ENCODE measurements at regions not wholly inside any gene's neighbourhood (a gene's known extent, or its start where the extent isn't known, plus 50 kb on each side); places are given as distances from the start of the nearest gene placed in this dataset.
A peak's percentile ranks its signal among the peaks of the same experiment; 100 is the strongest.

DNA sequence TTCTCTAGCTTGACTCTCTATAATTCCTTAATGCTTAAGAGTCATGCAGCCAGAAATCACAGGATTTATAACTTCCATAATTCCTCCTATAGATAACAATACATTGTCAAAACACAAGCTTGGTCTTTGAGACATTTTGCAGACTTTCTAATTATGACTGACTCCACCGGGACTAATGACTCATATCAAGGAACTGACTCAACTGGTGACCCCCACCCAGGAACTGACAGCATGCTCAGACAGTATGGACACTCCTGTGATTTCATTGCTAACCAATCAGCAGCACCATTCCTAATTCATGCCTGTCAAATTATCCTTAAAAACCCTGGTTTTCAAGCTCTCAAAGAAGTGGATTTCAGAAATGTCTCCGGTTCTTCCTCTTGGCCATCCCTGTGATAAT, 670.5 kb upstream of the IMPG1 start:
- no peak overlapping the region for H3K4me3 ChIP-seq (replicated peaks in 1 of 2; ENCODE audit: low read depth in 2 of 2, low read length in 2 of 2)
- TF ChIP-seq, protein P1, sequence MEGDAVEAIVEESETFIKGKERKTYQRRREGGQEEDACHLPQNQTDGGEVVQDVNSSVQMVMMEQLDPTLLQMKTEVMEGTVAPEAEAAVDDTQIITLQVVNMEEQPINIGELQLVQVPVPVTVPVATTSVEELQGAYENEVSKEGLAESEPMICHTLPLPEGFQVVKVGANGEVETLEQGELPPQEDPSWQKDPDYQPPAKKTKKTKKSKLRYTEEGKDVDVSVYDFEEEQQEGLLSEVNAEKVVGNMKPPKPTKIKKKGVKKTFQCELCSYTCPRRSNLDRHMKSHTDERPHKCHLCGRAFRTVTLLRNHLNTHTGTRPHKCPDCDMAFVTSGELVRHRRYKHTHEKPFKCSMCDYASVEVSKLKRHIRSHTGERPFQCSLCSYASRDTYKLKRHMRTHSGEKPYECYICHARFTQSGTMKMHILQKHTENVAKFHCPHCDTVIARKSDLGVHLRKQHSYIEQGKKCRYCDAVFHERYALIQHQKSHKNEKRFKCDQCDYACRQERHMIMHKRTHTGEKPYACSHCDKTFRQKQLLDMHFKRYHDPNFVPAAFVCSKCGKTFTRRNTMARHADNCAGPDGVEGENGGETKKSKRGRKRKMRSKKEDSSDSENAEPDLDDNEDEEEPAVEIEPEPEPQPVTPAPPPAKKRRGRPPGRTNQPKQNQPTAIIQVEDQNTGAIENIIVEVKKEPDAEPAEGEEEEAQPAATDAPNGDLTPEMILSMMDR (IDR thresholded peaks at IDR 0.05; ENCODE audit: low read depth, low read length), result no peak
- peak in 1 of 2 donors; percentile 58 for DNase-seq (ENCODE audit: low read depth in 2 of 2)

DNA sequence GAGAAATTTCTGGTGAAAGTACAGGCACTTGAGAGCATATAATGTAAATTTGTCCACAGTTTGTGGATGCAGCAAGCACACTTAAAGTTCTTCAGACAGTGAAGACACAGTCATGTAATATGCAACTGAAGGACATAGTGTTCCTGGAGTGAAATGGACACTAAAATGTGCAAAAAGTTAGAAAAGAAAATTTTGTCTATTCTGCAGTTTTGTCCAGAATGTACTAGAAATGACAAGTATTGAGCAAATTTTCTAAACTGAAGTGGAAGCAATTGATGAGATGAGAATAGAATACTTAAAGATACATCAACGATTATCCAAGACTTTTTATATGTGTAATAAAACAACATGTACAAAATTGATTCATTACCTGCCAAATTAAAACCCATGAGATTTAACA, 647.0 kb upstream of the IMPG1 start:
- TF ChIP-seq, protein P1 (IDR thresholded peaks at IDR 0.05; ENCODE audit: low read depth, low read length), result no peak
- DNase-seq (ENCODE audit: low read depth in 2 of 2), result no peak
- H3K4me3 ChIP-seq (replicated peaks in 1 of 2; ENCODE audit: low read depth in 2 of 2, low read length in 2 of 2), result no peak overlapping the region

DNA sequence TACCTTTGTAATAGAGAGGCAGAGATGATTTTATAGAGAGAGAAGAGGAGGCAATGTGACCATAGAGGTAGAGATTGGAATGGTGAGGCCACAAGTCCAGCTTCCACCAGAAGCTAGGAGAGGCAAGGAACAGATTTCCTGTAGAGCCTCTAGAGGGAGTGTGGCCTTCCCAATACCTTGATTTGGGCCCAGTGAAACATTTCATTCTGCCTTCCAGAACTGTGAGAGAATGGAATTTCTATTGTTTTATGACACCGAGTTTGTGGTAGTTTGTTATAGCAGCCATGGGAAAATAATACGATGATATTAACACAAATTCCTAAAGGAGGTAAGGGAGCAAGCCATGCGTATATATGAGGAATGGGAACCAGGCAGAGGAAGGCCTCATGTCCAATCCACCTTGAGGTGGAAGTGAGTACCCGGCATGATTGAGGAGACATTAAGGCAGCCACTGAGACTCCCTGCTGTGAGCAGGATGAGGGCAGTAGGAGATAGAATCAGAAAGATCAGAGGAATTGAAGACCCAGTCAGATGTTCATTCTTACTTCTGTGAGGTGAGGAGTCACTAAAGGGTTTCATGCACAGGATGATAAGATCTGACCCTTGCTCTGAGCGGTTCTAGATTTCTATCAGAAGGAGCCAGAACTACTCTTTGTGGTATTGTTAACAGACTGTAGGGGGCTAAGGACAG, 636.3 kb upstream of the IMPG1 start:
- DNase-seq (ENCODE audit: low read depth in 2 of 2), result no peak
- H3K4me3 ChIP-seq (replicated peaks in 1 of 2; ENCODE audit: low read depth in 2 of 2, low read length in 2 of 2), result no peak overlapping the region
- TF ChIP-seq, protein P1 (IDR thresholded peaks at IDR 0.05; ENCODE audit: low read depth, low read length), result no peak

DNA sequence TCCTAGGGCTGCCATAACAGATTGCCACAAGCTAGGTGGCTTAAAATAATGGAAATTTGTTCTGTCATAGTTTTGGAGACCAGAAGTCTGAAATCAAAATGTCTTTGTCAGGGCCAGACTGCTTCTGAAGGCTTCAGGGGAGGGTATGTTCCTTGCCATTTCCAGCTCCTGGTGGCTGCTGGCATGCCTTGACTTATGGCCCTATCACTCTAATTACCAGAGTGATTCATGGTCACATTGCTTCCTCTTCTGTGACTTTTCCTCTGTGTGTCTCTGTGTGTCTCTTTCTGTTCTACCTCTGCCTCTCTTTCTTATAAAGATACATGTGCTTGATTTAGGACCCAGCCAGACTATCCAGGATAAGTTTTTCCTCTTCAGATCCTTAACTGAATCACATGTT, 635.2 kb upstream of the IMPG1 start:
- DNase-seq (ENCODE audit: low read depth in 2 of 2), result no peak
- TF ChIP-seq, protein P1 (IDR thresholded peaks at IDR 0.05; ENCODE audit: low read depth, low read length), result no peak
- H3K4me3 ChIP-seq (replicated peaks in 1 of 2; ENCODE audit: low read depth in 2 of 2, low read length in 2 of 2), result no peak overlapping the region

DNA sequence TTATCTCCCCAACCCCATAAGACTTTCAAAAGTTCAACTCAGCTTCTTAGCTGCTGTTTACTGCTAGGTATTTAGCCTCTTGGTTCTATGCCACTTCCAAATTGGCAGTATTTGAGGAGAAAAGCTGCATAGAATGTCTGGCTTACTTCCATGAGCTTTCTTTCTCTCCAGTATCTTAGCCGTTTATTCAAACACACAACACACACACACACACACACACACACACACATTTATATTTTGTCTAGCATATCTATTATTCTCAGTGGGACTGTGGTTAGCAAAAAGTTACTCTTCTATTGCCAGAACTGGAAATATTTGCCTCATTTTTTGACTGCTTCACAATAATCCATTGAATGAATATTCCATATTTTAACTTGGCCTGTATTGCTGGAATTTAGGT, 634.2 kb upstream of the IMPG1 start:
- TF ChIP-seq, protein P1 (IDR thresholded peaks at IDR 0.05; ENCODE audit: low read depth, low read length), result no peak

DNA sequence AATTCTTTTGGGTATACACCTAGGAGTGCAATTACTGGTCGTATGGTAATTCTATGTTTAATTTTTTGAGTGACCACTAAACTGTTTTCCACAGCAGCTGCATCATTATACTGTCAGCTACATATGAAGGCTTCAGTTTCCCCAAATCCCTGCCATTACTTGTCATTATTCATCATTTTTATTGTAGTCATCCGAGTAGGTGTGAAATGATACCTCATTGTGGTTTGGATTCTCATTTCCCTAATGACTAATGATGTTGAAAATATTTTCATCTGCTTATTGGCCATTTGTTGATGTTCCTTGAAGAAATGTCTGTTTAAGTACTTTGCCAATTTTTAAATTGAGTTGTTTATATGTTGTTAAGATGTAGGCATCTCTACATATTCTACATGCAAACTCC, 633.6 kb upstream of the IMPG1 start:
- no peak overlapping the region for H3K4me3 ChIP-seq (replicated peaks in 1 of 2; ENCODE audit: low read depth in 2 of 2, low read length in 2 of 2)
- no peak for DNase-seq (ENCODE audit: low read depth in 2 of 2)
- TF ChIP-seq, protein P1 (IDR thresholded peaks at IDR 0.05; ENCODE audit: low read depth, low read length), result no peak

More for the DNA sequence above, 634.2 kb upstream of the IMPG1 start:
- no peak overlapping the region for H3K4me3 ChIP-seq (replicated peaks in 1 of 2; ENCODE audit: low read depth in 2 of 2, low read length in 2 of 2)
- DNase-seq (ENCODE audit: low read depth in 2 of 2), result peak in 1 of 2 donors; percentile 76

DNA sequence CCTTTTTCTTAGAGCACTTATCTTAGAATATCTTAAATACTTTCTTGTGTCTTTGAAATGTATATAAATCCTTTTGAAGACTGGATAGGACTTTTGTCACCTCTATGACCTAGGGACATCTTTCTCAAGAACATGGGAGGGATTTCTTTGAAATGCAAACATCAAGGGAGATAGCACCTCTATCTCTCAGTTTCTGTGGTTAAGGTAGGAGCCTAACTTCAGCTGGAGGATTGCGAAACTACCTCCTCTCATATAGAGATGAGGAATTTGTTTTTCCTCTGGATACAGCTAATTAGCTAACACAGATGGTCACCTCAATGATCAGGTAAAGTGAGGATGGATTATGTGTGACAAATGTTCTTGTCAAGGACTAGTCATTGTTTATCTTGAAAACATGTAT, 631.3 kb upstream of the IMPG1 start:
- TF ChIP-seq, protein P1 (IDR thresholded peaks at IDR 0.05; ENCODE audit: low read depth, low read length), result no peak
- DNase-seq (ENCODE audit: low read depth in 2 of 2), result no peak
- H3K4me3 ChIP-seq (replicated peaks in 1 of 2; ENCODE audit: low read depth in 2 of 2, low read length in 2 of 2), result no peak overlapping the region

Measured in cardiac fibroblast (primary cell).